ENCODE measurements at regions not wholly inside any gene's neighbourhood (a gene's known extent, or its start where the extent isn't known, plus 50 kb on each side); places are given as distances from the start of the nearest gene placed in this dataset.

GRCh38 chr4:120318196-120318846, 251.7 kb upstream of the MAD2L1 start:
- H3K4me2 ChIP-seq (ENCODE audit: low read length), result no peak overlapping the region
- H3K9me2 ChIP-seq (ENCODE audit: insufficient read depth, low read length), result no peaks in the 10 kb centered on the region
- H3K4me3 ChIP-seq (ENCODE audit: low read length), result no peak overlapping the region
- no peaks in the 10 kb centered on the region for H3F3A ChIP-seq (ENCODE audit: insufficient read depth, low read length, poor library complexity, severe bottlenecking)
- H3K27me3 ChIP-seq (ENCODE audit: insufficient read depth, low read depth, low read length), result no peaks in the 10 kb centered on the region
- no peaks in the 10 kb centered on the region for H3K79me2 ChIP-seq (replicated peaks; ENCODE audit: insufficient read depth, low read length)
- no peaks in the 10 kb centered on the region for H3K9me3 ChIP-seq (ENCODE audit: low read length)
- no peaks in the 10 kb centered on the region for H4K20me1 ChIP-seq (ENCODE audit: insufficient read depth)
- no peak overlapping the region for H2AFZ ChIP-seq (ENCODE audit: low read depth, low read length)
- H3K9ac ChIP-seq (ENCODE audit: low read length), result no peak overlapping the region
- H3K36me3 ChIP-seq (ENCODE audit: insufficient read depth, low read length), result no peaks in the 10 kb centered on the region
- peak overlapping the region; percentile 52 for H3K27ac ChIP-seq (ENCODE audit: low read length)
- TF ChIP-seq SMC3 (conservative IDR thresholded peaks at IDR 0.05; ENCODE audit: poor library complexity), result no peak
- no peak for TF ChIP-seq POLR2AphosphoS5 (IDR thresholded peaks at IDR 0.05)
- TF ChIP-seq EP300 (conservative IDR thresholded peaks at IDR 0.05; ENCODE audit: poor library complexity, severe bottlenecking), result no peak
- no peak for TF ChIP-seq EZH2 (IDR thresholded peaks at IDR 0.05; ENCODE audit: borderline replicate concordance, insufficient read depth, low read length, poor library complexity, severe bottlenecking)
- no peak for TF ChIP-seq CTCF (IDR thresholded peaks at IDR 0.05; ENCODE audit: poor library complexity, severe bottlenecking)
- TF ChIP-seq REST (IDR thresholded peaks at IDR 0.05; ENCODE audit: borderline replicate concordance), result no peak
- no peak for TF ChIP-seq TAF1 (IDR thresholded peaks at IDR 0.05; ENCODE audit: low read depth)
- no peak for TF ChIP-seq MXI1 (conservative IDR thresholded peaks at IDR 0.05; ENCODE audit: poor library complexity, severe bottlenecking)
- no peak for TF ChIP-seq RAD21 (conservative IDR thresholded peaks at IDR 0.05)

DNA sequence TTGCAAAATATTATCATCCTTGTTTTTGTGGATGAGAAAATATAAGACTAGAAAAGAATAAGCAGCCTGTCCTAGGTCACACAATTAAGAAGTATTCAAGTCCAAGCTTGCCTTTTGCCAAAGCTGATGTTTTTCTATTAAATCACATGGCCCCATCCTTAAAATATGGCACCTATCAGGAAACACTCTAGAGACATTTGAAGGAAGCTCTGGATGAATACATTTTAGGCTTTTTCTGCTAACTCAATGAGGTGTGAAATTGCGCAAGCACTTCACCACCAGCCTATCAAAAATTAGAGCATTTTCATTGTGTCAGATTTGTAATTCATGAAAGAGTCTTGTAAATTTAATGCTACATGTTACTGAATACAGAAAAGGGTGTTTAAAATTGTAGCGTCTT, 251.1 kb upstream of the MAD2L1 start:
- H3K4me2 ChIP-seq (ENCODE audit: low read length), result peak overlapping the region; percentile 22
- no peaks in the 10 kb centered on the region for H3K27me3 ChIP-seq (ENCODE audit: insufficient read depth, low read depth, low read length)
- H2AFZ ChIP-seq (ENCODE audit: low read depth, low read length), result no peak overlapping the region
- peak overlapping the region; percentile 1 for H3K4me3 ChIP-seq (ENCODE audit: low read length)
- H3F3A ChIP-seq (ENCODE audit: insufficient read depth, low read length, poor library complexity, severe bottlenecking), result no peaks in the 10 kb centered on the region
- H3K79me2 ChIP-seq (replicated peaks; ENCODE audit: insufficient read depth, low read length), result no peaks in the 10 kb centered on the region
- H4K20me1 ChIP-seq (ENCODE audit: insufficient read depth), result no peaks in the 10 kb centered on the region
- no peaks in the 10 kb centered on the region for H3K36me3 ChIP-seq (ENCODE audit: insufficient read depth, low read length)
- H3K9me3 ChIP-seq (ENCODE audit: low read length), result no peaks in the 10 kb centered on the region
- peak overlapping the region; percentile 52 for H3K27ac ChIP-seq (ENCODE audit: low read length)
- no peak overlapping the region for H3K9ac ChIP-seq (ENCODE audit: low read length)
- TF ChIP-seq TAF1 (IDR thresholded peaks at IDR 0.05; ENCODE audit: low read depth) (no peak), EP300 (conservative IDR thresholded peaks at IDR 0.05; ENCODE audit: poor library complexity, severe bottlenecking) (peak; percentile 12)
- no peaks in the 10 kb centered on the region for H3K9me2 ChIP-seq (ENCODE audit: insufficient read depth, low read length)
